Fibroblast of upper back skin (primary cell): ENCODE measurements at regions not wholly inside any gene's neighbourhood (a gene's known extent, or its start where the extent isn't known, plus 50 kb on each side); places are given as distances from the start of the nearest gene placed in this dataset.
A peak's percentile ranks its signal among the peaks of the same experiment; 100 is the strongest.

Experiments used
- DNase-seq: peaks from one replicate; pipeline ENCODE4 v3.0.0-alpha.2; 2013

GRCh38 chr7:46028246-46028645 is 107.2 kb upstream of the IGFBP3 start:
- DNase-seq: peak; percentile 28

- DNase-seq: no peak
Observed at GRCh38 chr7:46026741-46027140, 105.7 kb upstream of the IGFBP3 start.

GRCh38 chr7:46024263-46024916 is 103.3 kb upstream of the IGFBP3 start:
- DNase-seq: no peak

GRCh38 chr7:46022397-46022796 is 101.3 kb upstream of the IGFBP3 start:
- no peak for DNase-seq

- DNase-seq: peak; percentile 78
Observed at GRCh38 chr7:46015107-46015868, 94.2 kb upstream of the IGFBP3 start.

GRCh38 chr7:46011501-46011900 is 90.4 kb upstream of the IGFBP3 start:
- no peak for DNase-seq

GRCh38 chr7:46011059-46011458 is 90.0 kb upstream of the IGFBP3 start:
- DNase-seq: no peak

GRCh38 chr7:46009211-46009610 is 88.1 kb upstream of the IGFBP3 start:
- DNase-seq: no peak

- no peak for DNase-seq
Observed at GRCh38 chr7:46007990-46008643, 87.0 kb upstream of the IGFBP3 start.

GRCh38 chr7:46007194-46007593 is 86.1 kb upstream of the IGFBP3 start:
- DNase-seq: peak; percentile 14

GRCh38 chr7:46006723-46007122 is 85.7 kb upstream of the IGFBP3 start:
- no peak for DNase-seq

GRCh38 chr7:46006212-46006611 is 85.1 kb upstream of the IGFBP3 start:
- no peak for DNase-seq

GRCh38 chr7:46004965-46005364 is 83.9 kb upstream of the IGFBP3 start:
- DNase-seq: no peak

GRCh38 chr7:46003896-46004875 is 83.1 kb upstream of the IGFBP3 start:
- DNase-seq: peak; percentile 81

GRCh38 chr7:46003161-46003560 is 82.1 kb upstream of the IGFBP3 start:
- no peak for DNase-seq

- no peak for DNase-seq
Observed at GRCh38 chr7:46000513-46000912, 79.4 kb upstream of the IGFBP3 start.

GRCh38 chr7:45999541-45999940 is 78.5 kb upstream of the IGFBP3 start:
- DNase-seq: no peak

- no peak for DNase-seq
Observed at GRCh38 chr7:45998506-45998905, 77.4 kb upstream of the IGFBP3 start.

- no peak for DNase-seq
Observed at GRCh38 chr7:45993621-45994020, 72.5 kb upstream of the IGFBP3 start.

GRCh38 chr7:45992826-45993225 is 71.8 kb upstream of the IGFBP3 start:
- DNase-seq: no peak

GRCh38 chr7:45990276-45990675 is 69.2 kb upstream of the IGFBP3 start:
- DNase-seq: no peak

- DNase-seq: no peak
Observed at GRCh38 chr7:45988405-45989057, 67.5 kb upstream of the IGFBP3 start.
